OCI-LY7 (cell line): ENCODE measurements at regions not wholly inside any gene's neighbourhood (a gene's known extent, or its start where the extent isn't known, plus 50 kb on each side); places are given as distances from the start of the nearest gene placed in this dataset.

Experiments used
- BruUV-seq: library from RNA; stranded (reverse); fragments of 400-500 nt; replicated peaks from 2 replicates; lab custom pipeline; 2021; lab: Mats Ljungman, UMichigan
- CTCF ChIA-PET: fragments of 300-600 bp; sonication (Branson Sonifier 250); formaldehyde crosslinking; loops from one replicate; lab custom pipeline; 2022; ENCODE audit warnings: antibody characterized with exemption; ENCODE audit not compliant: unreplicated experiment; lab: Charles Lee
- POLR2A ChIA-PET: fragments of 300-600 bp; sonication (Branson Sonifier 250); formaldehyde crosslinking; loops from one replicate; lab custom pipeline; 2022; ENCODE audit warnings: antibody characterized with exemption; lab: Charles Lee
- DNase-seq: peaks from one replicate; pipeline ENCODE4 v3.0.0-alpha.2; 2015; ENCODE audit warnings: low spot score
- H2AFZ ChIP-seq: fragments of 200-600 bp; sonication (generic), shearing (Covaris generic); 2 replicates; pipeline ENCODE4 v1.6.1; 2014; ENCODE audit warnings: mild to moderate bottlenecking, antibody characterized with exemption, low read length, moderate library complexity
- H3K27ac ChIP-seq: fragments of 200-600 bp; sonication (generic); 2 replicates; pipeline ENCODE4 v1.5.1; 2014; ENCODE audit warnings: mixed run types, low read depth, mild to moderate bottlenecking, moderate library complexity, low read length, inconsistent platforms; ENCODE audit not compliant: poor library complexity, severe bottlenecking
- H3K36me3 ChIP-seq: fragments of 200-600 bp; sonication (generic); 2 replicates; pipeline ENCODE4 v1.6.1; 2014; ENCODE audit warnings: mild to moderate bottlenecking, antibody characterized with exemption, low read length, moderate library complexity, mixed read lengths; ENCODE audit not compliant: insufficient read depth
- H3K4me1 ChIP-seq: fragments of 200-600 bp; sonication (generic); 2 replicates; pipeline ENCODE4 v1.5.1; 2014; ENCODE audit warnings: mild to moderate bottlenecking, low read length; ENCODE audit not compliant: insufficient read depth, poor library complexity, severe bottlenecking
- H3K4me2 ChIP-seq: fragments of 200-600 bp; sonication (generic); 2 replicates; pipeline ENCODE4 v1.6.1; 2014; ENCODE audit warnings: mild to moderate bottlenecking, low read length
- H3K4me3 ChIP-seq: fragments of 200-600 bp; sonication (generic); 2 replicates; pipeline ENCODE4 v1.5.1; 2014; ENCODE audit warnings: mild to moderate bottlenecking, low read depth, low read length; ENCODE audit not compliant: poor library complexity, severe bottlenecking
- H3K79me2 ChIP-seq: fragments of 200-600 bp; sonication (generic); 2 replicates; pipeline ENCODE4 v1.6.1; 2016; ENCODE audit warnings: low read depth, mild to moderate bottlenecking, low read length, moderate library complexity, mixed read lengths; ENCODE audit not compliant: insufficient read depth
- H3K9me2 ChIP-seq: fragments of 200-600 bp; sonication (generic); 2 replicates; pipeline ENCODE4 v1.6.1; 2016; ENCODE audit warnings: mild to moderate bottlenecking, low read length, mixed read lengths; ENCODE audit not compliant: insufficient read depth
- H3K9me3 ChIP-seq: fragments of 200-600 bp; sonication (generic); 2 replicates; pipeline ENCODE4 v1.6.1; 2014; ENCODE audit warnings: mild to moderate bottlenecking, mixed run types, low read length, mixed read lengths
- H4K20me1 ChIP-seq: fragments of 200-600 bp; sonication (generic); 2 replicates; pipeline ENCODE4 v1.6.1; 2014; ENCODE audit warnings: mild to moderate bottlenecking, antibody characterized with exemption, low read length, moderate library complexity, mixed read lengths; ENCODE audit not compliant: insufficient read depth
- CTCF ChIP-seq: fragments of 200-600 bp; sonication (generic); conservative IDR thresholded peaks from 2 replicates; pipeline ENCODE4 v1.5.1; 2014; ENCODE audit warnings: mild to moderate bottlenecking, antibody characterized with exemption, low read length, moderate library complexity, mixed read lengths
- EZH2phosphoT487 ChIP-seq: fragments of 200-600 bp; sonication (generic); IDR thresholded peaks from 2 replicates; pipeline ENCODE4 v1.6.1; 2018; ENCODE audit warnings: low read depth, borderline replicate concordance, mild to moderate bottlenecking, mixed run types, antibody characterized with exemption, low read length, moderate library complexity, mixed read lengths
- intact Hi-C: fragments of 100-400 bp; cut with micrococcal nuclease; formaldehyde crosslinking; loops from one replicate; pipeline ENCODE4 v1.10.0; 2022; ENCODE audit not compliant: unreplicated experiment

GRCh38 chr1:224051086-224051406, 62.9 kb upstream of the FBXO28 start:
- Histone ChIP-seq H3K9me3 (no peaks in the 10 kb centered on the region), H3K27ac (no peak overlapping the region), H3K9me2 (no peaks in the 10 kb centered on the region), H2AFZ (no peak overlapping the region), H4K20me1 (no peaks in the 10 kb centered on the region), H3K4me2 (no peak overlapping the region), H3K4me1 (no peaks in the 10 kb centered on the region), H3K36me3 (no peaks in the 10 kb centered on the region), H3K79me2 (no peaks in the 10 kb centered on the region), H3K4me3 (no peak overlapping the region)
- peak; percentile 44; the same call in 1 of the 2 replicates for TF ChIP-seq CTCF
- TF ChIP-seq EZH2phosphoT487 = no peak
- ChIA-PET CTCF (no interaction called here), POLR2A (interaction anchor here (0.5 to 1.6 kb wide), 3 partner anchors 10 to 420 kb away, joined by 4 to 7 read pairs (median 4); no protein-coding TSS in a partner anchor)
- DNase-seq = no peak
- no TSS peak for BruUV-seq
- intact Hi-C loops = loop anchor here (1.0 to 2.0 kb wide), 2 partner anchors 240 to 282 kb away; no protein-coding TSS in a partner anchor

GRCh38 chr1:224047538-224047937, 66.4 kb upstream of the FBXO28 start:
- no peaks in the 10 kb centered on the region for H3K4me1 ChIP-seq
- H3K4me2 ChIP-seq = no peak overlapping the region
- no TSS peak for BruUV-seq
- H2AFZ ChIP-seq = no peak overlapping the region
- H3K4me3 ChIP-seq = no peak overlapping the region
- no peaks in the 10 kb centered on the region for H3K36me3 ChIP-seq
- TF ChIP-seq CTCF (no peak), EZH2phosphoT487 (no peak)
- no peaks in the 10 kb centered on the region for H3K9me3 ChIP-seq
- no peak for DNase-seq
- intact Hi-C loops = no loop called here
- H3K79me2 ChIP-seq = no peaks in the 10 kb centered on the region
- ChIA-PET CTCF (no interaction called here), POLR2A (no interaction called here)
- H3K9me2 ChIP-seq = no peaks in the 10 kb centered on the region
- H3K27ac ChIP-seq = no peak overlapping the region
- H4K20me1 ChIP-seq = no peaks in the 10 kb centered on the region

- Histone ChIP-seq H4K20me1 (no peaks in the 10 kb centered on the region), H3K36me3 (no peaks in the 10 kb centered on the region), H2AFZ (no peak overlapping the region), H3K27ac (no peak overlapping the region), H3K4me2 (no peak overlapping the region), H3K4me3 (no peak overlapping the region), H3K79me2 (no peaks in the 10 kb centered on the region), H3K4me1 (no peaks in the 10 kb centered on the region), H3K9me2 (no peaks in the 10 kb centered on the region), H3K9me3 (no peaks in the 10 kb centered on the region)
- ChIA-PET POLR2A (interaction anchor here (0.7 kb wide), 1 partner anchor 1190 kb away, joined by 4 read pairs; no protein-coding TSS in a partner anchor), CTCF (no interaction called here)
- intact Hi-C loops = no loop called here
- BruUV-seq = no TSS peak
- no peak for DNase-seq
- TF ChIP-seq EZH2phosphoT487 (no peak), CTCF (no peak)
These were observed 68.4 kb upstream of the FBXO28 start for GRCh38 chr1:224045556-224045955.
